GM10266 (cell line): ENCODE measurements at regions not wholly inside any gene's neighbourhood (a gene's known extent, or its start where the extent isn't known, plus 50 kb on each side); places are given as distances from the start of the nearest gene placed in this dataset.

Experiments
- DNase-seq: peaks from one replicate; pipeline ENCODE4 v3.0.0; 2012; ENCODE audit errors: extremely low spot score
- CTCF ChIP-seq: IDR thresholded peaks from 2 replicates; pipeline ENCODE4 v1.5.1; 2012; ENCODE audit warnings: mild to moderate bottlenecking, low read depth; ENCODE audit not compliant: control insufficient read depth, insufficient read depth; ENCODE audit errors: missing control alignments

DNA sequence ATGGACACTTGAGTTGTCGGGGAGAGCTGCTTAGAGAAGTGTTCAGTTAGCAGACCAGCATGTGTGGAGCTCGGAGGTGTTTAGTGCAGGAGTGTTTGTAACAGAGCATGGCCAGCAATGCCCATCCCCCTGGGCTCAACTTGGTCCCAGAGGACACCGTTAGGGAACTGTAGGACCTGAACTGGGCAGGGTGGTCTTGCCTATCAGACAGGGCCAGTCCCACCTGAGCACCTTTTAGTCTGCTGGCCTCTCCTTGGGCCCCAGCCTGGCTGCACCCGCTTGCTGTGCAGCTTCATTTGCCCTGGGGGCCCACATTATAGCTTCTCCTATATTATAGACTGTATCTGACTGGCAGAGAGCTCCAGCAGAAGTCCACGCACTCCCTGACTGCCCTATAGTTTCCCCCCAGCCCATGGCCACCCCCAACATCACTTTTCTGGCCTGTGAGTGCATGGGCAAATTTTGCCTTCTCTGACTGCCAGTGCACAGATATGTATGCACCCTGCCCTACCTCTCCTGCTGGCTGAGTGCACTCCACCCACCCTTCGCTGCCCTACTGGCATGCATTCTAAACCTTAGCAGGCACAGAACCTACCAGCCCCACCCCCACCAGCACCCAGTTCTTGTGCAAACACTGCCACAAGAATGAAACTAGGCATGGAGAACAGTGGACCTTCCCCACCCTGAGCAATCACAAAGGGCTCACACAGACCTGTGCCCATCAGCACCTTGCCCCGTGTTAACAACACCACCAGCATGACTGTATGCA lies 1030.6 kb upstream of the GHITM start:
- no peak for DNase-seq
- TF ChIP-seq CTCF, result no peak

- DNase-seq, result no peak
Measured at GRCh38 chr10:83119346-83119745, 1020.0 kb upstream of the GHITM start.

DNA sequence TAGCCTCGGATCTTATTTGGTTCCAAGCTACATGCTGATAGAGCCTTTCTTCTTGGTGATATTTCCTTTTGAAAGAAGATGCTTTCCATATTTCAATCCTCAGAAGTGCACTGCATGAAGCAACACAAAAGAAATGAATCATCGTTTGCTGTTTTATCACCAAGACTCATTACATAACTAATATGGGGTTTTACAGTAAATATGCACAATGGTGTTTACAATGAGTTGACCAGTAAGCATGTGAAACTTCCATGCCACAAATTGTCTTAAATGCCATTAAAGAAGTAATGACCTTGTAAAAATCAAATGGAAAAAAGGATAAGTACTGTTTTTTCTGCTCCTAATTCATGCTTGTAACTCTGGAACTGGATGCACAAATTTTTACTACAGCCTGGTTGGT lies 1017.0 kb upstream of the GHITM start:
- no peak for DNase-seq
- no peak for TF ChIP-seq CTCF

More at GRCh38 chr10:83119346-83119745, 1020.0 kb upstream of the GHITM start:
- no peak for TF ChIP-seq CTCF

GRCh38 chr10:83127942-83128575 lies 1011.2 kb upstream of the GHITM start:
- DNase-seq, result no peak
- TF ChIP-seq CTCF, result no peak

DNA sequence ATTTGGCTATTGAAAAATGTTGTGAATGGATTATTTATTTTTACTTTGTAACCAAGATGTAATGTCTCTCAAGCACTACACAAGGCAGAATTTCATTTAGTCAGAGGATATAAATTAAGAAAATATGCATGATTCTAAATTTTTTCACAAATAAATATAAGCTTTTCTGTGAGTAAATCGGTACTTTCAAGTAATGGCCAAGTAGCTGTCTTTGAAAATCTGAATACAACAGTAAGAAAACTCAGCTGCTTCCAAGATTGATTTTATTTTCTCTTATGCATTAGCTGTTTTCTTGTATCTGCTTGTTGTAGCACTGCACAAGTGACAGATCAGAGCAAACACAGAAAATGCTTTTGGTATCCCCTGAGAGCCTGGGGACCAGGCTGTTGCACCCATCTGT lies 998.5 kb upstream of the GHITM start:
- DNase-seq, result no peak
- TF ChIP-seq CTCF, result no peak

- no peak for TF ChIP-seq CTCF
- no peak for DNase-seq
Measured at GRCh38 chr10:83142074-83142563, 997.2 kb upstream of the GHITM start.

GRCh38 chr10:83144461-83144860 lies 994.8 kb upstream of the GHITM start:
- DNase-seq, result no peak
- no peak for TF ChIP-seq CTCF
